Eye (tissue), 1 donor: ENCODE measurements at regions not wholly inside any gene's neighbourhood (a gene's known extent, or its start where the extent isn't known, plus 50 kb on each side); places are given as distances from the start of the nearest gene placed in this dataset.
"Not testable (repeated sequence)": the region's sequence is repeated elsewhere in the genome, so short reads cannot be mapped to it uniquely, and the experiment has no call there.

Source experiments
- DNase-seq: peaks from one replicate; pipeline ENCODE4 v3.0.0-alpha.2; 2015

DNA sequence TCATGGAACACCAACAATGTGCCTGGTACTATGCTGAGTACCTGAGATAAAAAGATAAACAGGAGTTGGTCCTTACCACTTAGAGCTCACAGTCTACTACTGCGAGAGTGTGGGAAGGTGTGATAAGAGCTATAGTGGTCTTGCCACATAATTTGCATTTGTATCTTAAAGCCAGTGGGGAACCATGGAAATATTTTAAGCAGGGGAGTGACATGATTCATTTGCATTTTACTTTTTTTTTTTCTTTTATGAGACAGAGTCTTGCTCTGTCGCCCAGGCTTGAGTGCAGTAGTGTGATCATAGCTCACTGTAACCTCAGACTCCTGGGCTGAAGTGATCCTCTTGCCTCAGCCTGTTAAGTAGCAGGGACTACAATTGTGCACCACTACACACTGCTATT, 54.2 kb upstream of the FAM72C start:
- DNase-seq: not testable (repeated sequence)

- not testable (repeated sequence) for DNase-seq
Measured at GRCh38 chr1:144021690-144022384, 50.1 kb upstream of the FAM72C start.
